Activated CD8-positive, alpha-beta memory T cell treated with anti-CD3 and anti-CD28 coated beads, Interleukin-2, amount 50 U/mL, for 48 hours (primary cell): ENCODE measurements at regions not wholly inside any gene's neighbourhood (a gene's known extent, or its start where the extent isn't known, plus 50 kb on each side); places are given as distances from the start of the nearest gene placed in this dataset.

Source experiments
- DNase-seq: peaks from one replicate; pipeline ENCODE4 v3.0.0-alpha.2; 2020

GRCh38 chr1:229938551-229938950 lies 128.5 kb upstream of the GALNT2 start:
- DNase-seq = no peak

- no peak for DNase-seq
Observed at GRCh38 chr1:229940684-229941083, 126.4 kb upstream of the GALNT2 start.

DNA sequence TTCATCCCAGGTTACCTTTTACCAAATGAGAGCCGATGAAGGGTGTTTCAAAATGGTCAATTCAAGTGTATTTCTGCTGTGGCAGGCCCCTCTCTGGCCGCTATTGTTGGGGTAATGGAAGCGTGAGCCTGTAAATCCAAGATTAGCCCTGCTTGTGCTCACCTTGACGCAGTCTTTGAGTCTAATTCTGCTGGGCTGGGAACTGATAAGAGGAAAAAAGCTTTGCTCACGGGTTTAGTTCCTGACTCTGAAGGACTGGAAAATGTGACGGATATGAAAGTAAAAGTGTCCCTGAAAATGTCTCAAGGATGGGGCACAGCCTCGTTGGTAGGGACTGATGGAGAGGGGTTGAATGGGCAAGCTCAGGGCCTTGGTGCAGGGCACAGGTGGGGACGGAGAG lies 125.9 kb upstream of the GALNT2 start:
- no peak for DNase-seq

GRCh38 chr1:229941831-229942230 lies 125.2 kb upstream of the GALNT2 start:
- DNase-seq = no peak

- DNase-seq = no peak
Observed at GRCh38 chr1:229942501-229942900, 124.5 kb upstream of the GALNT2 start.

- DNase-seq = no peak
Observed at GRCh38 chr1:229943148-229943714, 123.8 kb upstream of the GALNT2 start.

DNA sequence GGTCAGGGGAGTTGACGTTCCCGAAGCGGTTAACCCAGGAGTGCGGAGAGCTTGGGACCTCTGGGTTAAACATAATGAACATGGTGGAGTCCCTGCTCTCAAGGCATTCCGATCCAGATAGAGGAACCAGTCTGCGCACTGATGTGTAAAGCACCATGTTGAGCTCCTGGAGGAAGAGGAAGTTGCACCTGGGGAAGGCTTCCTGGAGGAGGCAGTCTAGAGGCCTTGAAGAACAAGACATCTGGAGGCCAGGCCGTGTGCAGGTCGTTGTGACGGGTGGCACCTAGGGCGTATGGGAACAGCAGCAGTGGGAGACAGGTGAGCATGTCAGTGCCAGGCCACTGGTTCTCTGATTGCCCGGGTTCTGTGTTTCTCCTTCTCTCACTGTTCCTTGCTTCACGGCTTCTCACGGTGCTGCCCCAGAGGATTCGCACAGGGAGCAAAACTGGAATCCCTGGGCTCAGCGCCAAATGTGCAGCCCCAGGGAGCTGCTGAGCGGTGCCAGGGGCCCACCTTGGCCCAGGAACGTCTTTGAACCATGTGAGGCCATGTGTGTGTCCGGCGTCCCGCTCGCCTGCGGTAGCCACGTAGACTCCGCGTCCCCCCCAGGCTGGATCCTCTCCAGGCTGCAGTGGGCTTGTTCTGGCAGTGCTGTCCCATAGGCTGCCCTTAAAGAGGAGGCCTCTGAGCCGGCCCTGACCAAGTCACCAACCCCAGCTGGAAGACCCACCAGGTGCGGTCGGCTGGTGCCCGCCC lies 122.9 kb upstream of the GALNT2 start:
- no peak for DNase-seq

- no peak for DNase-seq
Observed at GRCh38 chr1:229945795-229946194, 121.2 kb upstream of the GALNT2 start.

- no peak for DNase-seq
Observed at GRCh38 chr1:229947968-229948367, 119.1 kb upstream of the GALNT2 start.

DNA sequence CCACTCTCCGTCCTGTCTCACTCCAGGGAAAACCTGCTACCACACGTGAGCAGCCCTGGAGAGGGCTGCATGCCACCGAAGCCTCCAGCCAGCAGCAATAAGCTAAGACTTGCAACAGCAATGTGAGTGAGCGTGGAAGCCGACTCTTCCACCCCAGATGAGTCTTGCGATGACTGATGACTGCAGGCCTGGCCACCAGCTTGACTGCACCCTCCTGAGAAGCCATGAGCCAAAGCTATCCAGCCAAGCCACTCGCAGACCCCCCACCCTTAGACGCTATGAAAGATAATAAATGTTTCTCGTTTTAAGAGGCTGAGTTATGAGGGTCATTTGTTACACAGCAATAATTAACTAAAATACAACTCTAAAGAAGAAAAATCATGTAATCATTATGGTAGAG lies 118.6 kb upstream of the GALNT2 start:
- DNase-seq = no peak

DNA sequence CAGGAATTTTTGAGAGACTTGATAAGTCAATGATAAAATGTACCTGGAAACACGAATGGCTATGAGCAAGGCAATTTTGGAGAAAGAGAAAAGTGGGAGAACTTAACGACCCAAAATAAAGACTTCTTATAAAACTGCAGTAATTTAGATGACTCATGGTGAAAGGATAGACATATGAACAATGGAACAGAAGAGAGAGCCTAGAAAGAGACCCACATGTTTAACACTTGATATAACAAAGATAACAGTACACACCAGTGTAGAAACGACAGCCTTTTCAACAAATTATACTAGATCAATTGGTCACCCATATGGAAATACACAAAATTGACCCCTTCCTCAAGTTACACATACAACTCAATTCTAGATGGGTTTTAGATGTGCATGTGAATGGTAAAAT lies 117.5 kb upstream of the GALNT2 start:
- no peak for DNase-seq

GRCh38 chr1:229950020-229950419 lies 117.0 kb upstream of the GALNT2 start:
- DNase-seq = no peak

DNA sequence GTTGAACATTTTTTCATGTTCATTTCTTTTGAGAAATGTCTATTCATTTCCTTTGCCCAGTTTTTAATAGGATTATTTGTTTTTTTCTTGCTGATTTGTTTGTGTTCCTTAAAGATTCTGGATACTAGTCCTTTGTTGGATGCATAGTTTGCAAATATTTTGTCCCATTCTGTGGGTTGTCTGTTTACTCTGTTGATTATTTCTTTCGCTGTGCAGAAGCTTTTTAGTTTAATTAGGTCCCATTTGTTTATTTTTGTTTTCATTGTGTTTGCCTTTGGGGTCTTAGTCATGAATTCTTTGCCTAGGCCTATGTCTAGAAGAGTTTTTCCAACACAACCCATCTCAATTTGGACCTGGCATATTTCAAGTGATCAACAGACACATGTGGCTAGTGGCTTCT lies 116.1 kb upstream of the GALNT2 start:
- no peak for DNase-seq

- no peak for DNase-seq
Observed at GRCh38 chr1:229951856-229952534, 115.0 kb upstream of the GALNT2 start.

DNA sequence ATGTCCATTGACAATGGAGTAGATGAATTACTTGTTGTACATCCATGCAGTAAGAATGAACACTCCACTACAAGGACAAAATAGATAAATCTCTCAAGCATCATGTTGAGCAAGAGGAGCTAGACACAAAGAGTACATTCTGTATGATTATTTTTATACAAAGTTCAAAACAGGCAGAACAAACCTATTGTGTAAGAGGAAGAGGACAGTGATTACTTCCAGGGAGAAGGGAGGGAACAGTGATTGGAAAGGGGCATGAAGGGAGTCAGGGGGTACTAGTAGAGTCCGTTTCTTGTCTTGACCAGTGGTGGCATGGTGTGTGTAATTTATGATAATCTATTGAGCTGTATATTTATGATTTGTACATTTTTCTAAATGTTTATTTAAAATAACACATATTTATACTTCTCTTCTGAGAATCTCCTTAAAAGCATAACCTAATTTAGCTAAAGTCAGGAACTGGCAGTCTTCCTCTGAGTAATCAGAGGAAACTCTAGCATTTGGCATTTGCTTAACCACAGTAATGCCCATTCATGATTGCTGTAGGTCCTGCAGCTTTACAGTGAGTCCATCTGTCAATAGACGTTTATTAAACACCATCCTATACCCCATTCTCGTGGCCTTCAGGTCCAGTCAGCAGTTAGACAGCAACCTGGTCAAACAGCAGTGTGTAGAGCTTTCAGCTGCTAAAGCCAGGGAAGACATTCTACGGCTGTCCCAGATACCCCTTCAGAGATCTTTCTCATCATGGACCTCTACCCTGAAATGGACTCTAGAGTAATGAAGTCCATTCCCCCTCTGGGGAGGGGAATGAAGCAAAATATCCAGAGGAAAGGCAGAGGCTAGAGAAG lies 114.1 kb upstream of the GALNT2 start:
- DNase-seq = no peak

GRCh38 chr1:229953736-229954326 lies 113.2 kb upstream of the GALNT2 start:
- DNase-seq = no peak

DNA sequence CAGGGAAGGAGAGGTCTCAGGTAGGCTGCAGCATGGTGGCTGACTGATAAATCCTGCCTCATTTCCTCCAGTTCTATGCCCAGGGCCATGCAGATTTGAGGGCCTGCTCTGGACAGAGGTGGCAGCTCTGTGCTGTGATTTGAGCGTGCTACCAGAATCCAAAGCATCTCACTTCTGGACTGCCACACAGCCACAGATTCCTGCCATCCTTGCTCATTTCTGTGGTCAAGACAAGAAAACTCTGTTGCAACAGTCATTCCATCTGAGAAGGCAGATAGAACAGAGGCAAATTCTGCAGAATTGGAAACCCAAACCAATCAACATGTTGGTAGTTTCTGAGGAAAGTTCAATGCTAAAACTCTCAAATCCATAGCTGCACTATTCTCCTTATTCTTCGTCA lies 102.8 kb upstream of the GALNT2 start:
- DNase-seq = no peak

DNA sequence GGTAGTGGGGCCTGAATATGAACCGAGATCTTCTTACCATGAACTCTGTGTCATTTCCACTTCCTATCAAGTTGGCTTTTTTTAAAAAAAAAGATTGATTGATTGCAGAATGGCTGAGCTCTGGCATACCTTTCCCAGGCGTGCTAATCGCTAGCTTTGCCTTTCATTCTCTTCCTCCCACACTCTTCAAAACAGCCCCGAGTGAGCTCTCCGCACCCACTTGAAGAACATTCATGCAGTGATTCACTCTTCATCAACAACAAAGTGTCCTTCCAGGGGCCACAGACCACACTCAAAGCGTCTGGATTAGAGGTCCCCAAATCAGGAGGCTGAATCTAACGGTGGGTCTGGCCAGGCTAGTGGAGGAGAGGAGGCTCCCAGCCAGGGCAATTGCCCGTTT lies 96.3 kb upstream of the GALNT2 start:
- no peak for DNase-seq

- DNase-seq = no peak
Observed at GRCh38 chr1:229971141-229971540, 95.9 kb upstream of the GALNT2 start.

GRCh38 chr1:229972600-229973296 lies 94.3 kb upstream of the GALNT2 start:
- DNase-seq = no peak

GRCh38 chr1:229973297-229973612 lies 93.8 kb upstream of the GALNT2 start:
- DNase-seq = no peak

DNA sequence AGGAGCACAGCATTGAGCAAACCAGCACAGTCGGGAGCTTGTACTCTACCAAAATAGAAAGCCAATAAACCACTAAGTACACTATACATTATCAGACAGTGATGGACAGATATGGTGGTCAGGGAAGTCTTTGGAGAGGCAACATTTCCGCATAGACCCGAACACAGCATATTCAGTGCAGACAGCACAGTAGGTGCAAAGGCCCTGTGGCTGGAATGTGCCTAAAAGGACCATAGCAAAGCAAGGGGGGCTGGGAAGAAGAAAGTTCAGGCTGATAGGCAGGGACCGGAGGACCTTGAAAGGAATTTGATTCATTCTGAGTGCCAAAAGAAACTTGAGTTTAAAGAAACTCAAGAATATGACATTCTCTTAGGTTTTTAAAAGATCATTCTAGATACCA lies 92.0 kb upstream of the GALNT2 start:
- no peak for DNase-seq

DNA sequence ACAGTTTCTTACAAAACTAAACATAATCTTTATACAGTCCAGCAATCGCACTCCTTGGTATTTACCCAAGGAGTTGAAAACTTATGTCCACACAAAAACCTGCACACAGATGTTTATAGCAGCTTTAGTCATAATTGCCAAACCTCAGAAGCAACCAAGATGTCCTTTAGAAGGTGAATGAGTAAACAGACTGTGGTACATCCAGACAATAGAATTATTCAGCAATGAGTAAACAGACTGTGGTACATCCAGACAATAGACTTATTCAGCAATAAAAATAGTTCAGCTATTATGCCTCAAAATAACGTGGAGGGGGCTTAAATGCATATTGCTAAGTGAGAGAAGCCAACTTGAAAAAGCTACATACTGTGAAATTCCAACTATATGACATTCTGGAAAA lies 87.0 kb upstream of the GALNT2 start:
- DNase-seq = no peak
